EH (cell line): ENCODE measurements at regions not wholly inside any gene's neighbourhood (a gene's known extent, or its start where the extent isn't known, plus 50 kb on each side); places are given as distances from the start of the nearest gene placed in this dataset.
A peak's percentile ranks its signal among the peaks of the same experiment; 100 is the strongest.

Experiments used
- DNase-seq: peaks from one replicate; pipeline ENCODE4 v3.0.0-alpha.2; 2015; ENCODE audit warnings: low read depth

GRCh38 chr1:231108516-231109302, 53.1 kb upstream of the TRIM67 start:
- no peak for DNase-seq

GRCh38 chr1:231107600-231108326, 54.1 kb upstream of the TRIM67 start:
- DNase-seq = peak; percentile 32

- no peak for DNase-seq
These were observed 54.7 kb upstream of the TRIM67 start for GRCh38 chr1:231107151-231107550.

- DNase-seq = peak; percentile 95
These were observed 55.5 kb upstream of the TRIM67 start for GRCh38 chr1:231106347-231106746.

GRCh38 chr1:231104917-231105316, 56.9 kb upstream of the TRIM67 start:
- DNase-seq = no peak

GRCh38 chr1:231103961-231104360, 57.9 kb upstream of the TRIM67 start:
- no peak for DNase-seq

GRCh38 chr1:231099996-231100767, 60.1 kb upstream of the FAM89A start:
- no peak for DNase-seq

GRCh38 chr1:231099311-231099710, 59.3 kb upstream of the FAM89A start:
- no peak for DNase-seq

GRCh38 chr1:231095595-231095994, 55.5 kb upstream of the FAM89A start:
- DNase-seq = no peak

- DNase-seq = no peak
These were observed 54.4 kb upstream of the FAM89A start for GRCh38 chr1:231094421-231094820.

GRCh38 chr1:231093156-231093922, 53.3 kb upstream of the FAM89A start:
- DNase-seq = peak; percentile 15

- no peak for DNase-seq
These were observed 52.3 kb upstream of the FAM89A start for GRCh38 chr1:231092380-231092779.

- DNase-seq = peak; percentile 29
These were observed 51.8 kb upstream of the FAM89A start for GRCh38 chr1:231091831-231092301.

GRCh38 chr1:231091415-231091814, 51.4 kb upstream of the FAM89A start:
- no peak for DNase-seq
